Loucy (cell line): ENCODE measurements at regions not wholly inside any gene's neighbourhood (a gene's known extent, or its start where the extent isn't known, plus 50 kb on each side); places are given as distances from the start of the nearest gene placed in this dataset.

ENCODE experiments used
- H2AFZ ChIP-seq: fragments of 200-600 bp; sonication (generic); 2 replicates; pipeline ENCODE4 v1.6.0; 2016; ENCODE audit warnings: antibody characterized with exemption, mild to moderate bottlenecking, low read length, moderate library complexity
- H3F3A ChIP-seq: fragments of 200-600 bp; 2 replicates; pipeline ENCODE4 v1.6.0; 2016; ENCODE audit warnings: antibody characterized with exemption, low read depth, mild to moderate bottlenecking
- H3K27me3 ChIP-seq: fragments of 200-600 bp; sonication (generic); 2 replicates; pipeline ENCODE4 v1.6.1; 2014; ENCODE audit warnings: low read length, mild to moderate bottlenecking; ENCODE audit not compliant: insufficient read depth, poor library complexity, severe bottlenecking
- H3K36me3 ChIP-seq: fragments of 200-600 bp; sonication (generic); 2 replicates; pipeline ENCODE4 v1.6.1; 2016; ENCODE audit warnings: low read length; ENCODE audit not compliant: insufficient read depth
- H3K4me1 ChIP-seq: fragments of 200-600 bp; sonication (generic); 2 replicates; pipeline ENCODE4 v1.5.1; 2014; ENCODE audit warnings: low read length, mild to moderate bottlenecking; ENCODE audit not compliant: insufficient read depth, poor library complexity, severe bottlenecking
- H3K4me2 ChIP-seq: fragments of 200-600 bp; sonication (generic); 2 replicates; pipeline ENCODE4 v1.6.0; 2014; ENCODE audit warnings: antibody characterized with exemption, low read length, low read depth, mild to moderate bottlenecking; ENCODE audit not compliant: poor library complexity, severe bottlenecking
- H3K4me3 ChIP-seq: fragments of 200-600 bp; sonication (generic); 2 replicates; pipeline ENCODE4 v1.5.1; 2014; ENCODE audit warnings: low read length, mild to moderate bottlenecking, mixed read lengths; ENCODE audit not compliant: poor library complexity, severe bottlenecking
- H3K79me2 ChIP-seq: fragments of 200-600 bp; sonication (generic); 2 replicates; pipeline ENCODE4 v1.6.1; 2014; ENCODE audit warnings: low read length; ENCODE audit not compliant: insufficient read depth
- H3K9ac ChIP-seq: fragments of 200-600 bp; sonication (generic); 2 replicates; pipeline ENCODE4 v1.6.0; 2014; ENCODE audit warnings: mild to moderate bottlenecking, low read depth, low read length, moderate library complexity; ENCODE audit not compliant: poor library complexity, severe bottlenecking
- H3K9me2 ChIP-seq: fragments of 200-600 bp; sonication (generic); replicated peaks from 2 replicates; pipeline ENCODE4 v1.6.1; 2016; ENCODE audit warnings: low read depth, low read length, mixed read lengths
- H3K9me3 ChIP-seq: fragments of 200-600 bp; sonication (generic); 2 replicates; pipeline ENCODE4 v1.6.1; 2014; ENCODE audit warnings: mild to moderate bottlenecking, antibody characterized with exemption, low read length, low read depth; ENCODE audit not compliant: insufficient read depth
- H4K20me1 ChIP-seq: fragments of 200-600 bp; sonication (generic); 2 replicates; pipeline ENCODE4 v1.6.0; 2014; ENCODE audit warnings: antibody characterized with exemption, low read length, mild to moderate bottlenecking; ENCODE audit not compliant: insufficient read depth, poor library complexity, severe bottlenecking
- CTCF ChIP-seq: fragments of 200-600 bp; sonication (generic); conservative IDR thresholded peaks from 2 replicates; pipeline ENCODE4 v1.5.1; 2014; ENCODE audit warnings: mild to moderate bottlenecking, antibody characterized with exemption, low read length
- EZH2phosphoT487 ChIP-seq: fragments of 200-600 bp; IDR thresholded peaks from 2 replicates; pipeline ENCODE4 v1.6.1; 2018; ENCODE audit warnings: antibody characterized with exemption, mild to moderate bottlenecking, moderate library complexity, borderline replicate concordance

DNA sequence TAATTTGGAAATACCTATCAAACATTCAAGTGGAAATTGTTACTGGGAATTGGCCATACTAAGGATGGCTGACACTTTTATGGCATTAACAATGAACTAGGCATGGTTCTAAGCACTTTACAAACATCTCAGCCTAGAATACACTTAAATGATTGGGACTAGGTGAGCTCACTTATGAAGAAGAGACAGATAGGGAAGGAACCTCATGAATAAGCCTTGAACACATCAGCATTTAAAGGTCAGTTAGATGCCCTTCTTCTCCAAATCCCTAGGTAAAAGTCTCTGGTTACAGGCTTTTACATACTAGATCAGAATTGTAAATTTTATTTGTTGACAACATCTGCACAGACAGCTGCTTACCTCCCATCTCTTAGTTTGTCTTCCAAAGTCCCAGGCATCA is 488.6 kb downstream of the RMST start:
- H3F3A ChIP-seq = no peaks in the 10 kb centered on the region
- H3K36me3 ChIP-seq = no peaks in the 10 kb centered on the region
- H3K4me3 ChIP-seq = no peak overlapping the region
- H3K4me1 ChIP-seq = no peaks in the 10 kb centered on the region
- H3K27me3 ChIP-seq = no peaks in the 10 kb centered on the region
- H3K9me3 ChIP-seq = no peaks in the 10 kb centered on the region
- no peaks in the 10 kb centered on the region for H3K79me2 ChIP-seq
- TF ChIP-seq EZH2phosphoT487 (no peak), CTCF (no peak)
- no peak overlapping the region for H2AFZ ChIP-seq
- H3K9ac ChIP-seq = no peak overlapping the region
- no peaks in the 10 kb centered on the region for H3K9me2 ChIP-seq
- H3K4me2 ChIP-seq = no peak overlapping the region
- H4K20me1 ChIP-seq = no peaks in the 10 kb centered on the region

DNA sequence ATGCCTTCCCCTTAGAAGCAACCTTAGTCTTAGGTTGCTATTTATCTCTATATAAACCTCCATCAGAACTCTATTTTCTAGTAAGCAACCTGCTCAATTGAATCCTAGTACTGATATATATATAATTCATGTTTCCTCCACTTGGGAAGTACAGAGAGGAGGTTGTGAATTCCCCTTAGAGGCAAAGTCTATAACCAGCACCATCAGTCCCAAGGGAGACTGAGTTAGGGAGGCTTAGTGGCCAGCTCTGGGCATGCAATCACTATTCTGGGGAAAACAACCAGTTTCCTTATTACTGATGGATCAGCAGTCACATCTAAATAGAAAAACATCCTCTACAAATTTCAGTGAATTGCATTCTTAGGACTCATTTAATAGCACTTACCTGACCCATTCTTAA is 489.1 kb downstream of the RMST start:
- Histone ChIP-seq H3F3A (no peaks in the 10 kb centered on the region), H3K4me2 (no peak overlapping the region), H3K27me3 (no peaks in the 10 kb centered on the region), H3K9me3 (no peaks in the 10 kb centered on the region), H3K79me2 (no peaks in the 10 kb centered on the region), H3K4me3 (no peak overlapping the region), H3K36me3 (no peaks in the 10 kb centered on the region), H4K20me1 (no peaks in the 10 kb centered on the region), H3K4me1 (no peaks in the 10 kb centered on the region), H3K9ac (no peak overlapping the region), H2AFZ (no peak overlapping the region), H3K9me2 (no peaks in the 10 kb centered on the region)
- no peak for TF ChIP-seq CTCF
- no peak for TF ChIP-seq EZH2phosphoT487

DNA sequence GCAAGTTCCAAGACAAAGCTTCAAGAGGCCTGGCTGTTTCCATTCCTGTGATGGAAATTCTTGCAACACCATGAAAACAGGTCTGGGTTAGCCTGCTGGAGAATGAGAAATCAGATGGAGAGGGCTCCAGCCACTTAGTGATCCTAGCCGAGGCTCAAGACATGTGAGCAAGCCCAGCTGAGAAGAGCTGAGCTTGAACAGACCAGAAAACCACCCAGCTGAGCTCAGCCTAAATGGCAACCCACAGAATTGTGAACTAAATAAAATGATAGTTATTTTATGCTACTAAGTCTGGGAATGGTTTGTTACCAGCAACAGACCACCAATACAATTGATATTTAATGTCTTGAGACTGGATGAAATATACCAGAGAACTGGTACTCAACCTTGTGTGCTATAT is 494.5 kb downstream of the RMST start:
- H3K9ac ChIP-seq = no peak overlapping the region
- H3K4me2 ChIP-seq = no peak overlapping the region
- no peaks in the 10 kb centered on the region for H3K9me2 ChIP-seq
- no peaks in the 10 kb centered on the region for H4K20me1 ChIP-seq
- H3K4me3 ChIP-seq = no peak overlapping the region
- no peaks in the 10 kb centered on the region for H3F3A ChIP-seq
- H2AFZ ChIP-seq = no peak overlapping the region
- no peaks in the 10 kb centered on the region for H3K4me1 ChIP-seq
- H3K79me2 ChIP-seq = no peaks in the 10 kb centered on the region
- no peaks in the 10 kb centered on the region for H3K27me3 ChIP-seq
- no peak for TF ChIP-seq EZH2phosphoT487
- no peak for TF ChIP-seq CTCF
- H3K36me3 ChIP-seq = no peaks in the 10 kb centered on the region
- H3K9me3 ChIP-seq = no peaks in the 10 kb centered on the region; the same call in 1 of the 2 replicates
